ENCODE measurements at regions not wholly inside any gene's neighbourhood (a gene's known extent, or its start where the extent isn't known, plus 50 kb on each side); places are given as distances from the start of the nearest gene placed in this dataset.

DNA sequence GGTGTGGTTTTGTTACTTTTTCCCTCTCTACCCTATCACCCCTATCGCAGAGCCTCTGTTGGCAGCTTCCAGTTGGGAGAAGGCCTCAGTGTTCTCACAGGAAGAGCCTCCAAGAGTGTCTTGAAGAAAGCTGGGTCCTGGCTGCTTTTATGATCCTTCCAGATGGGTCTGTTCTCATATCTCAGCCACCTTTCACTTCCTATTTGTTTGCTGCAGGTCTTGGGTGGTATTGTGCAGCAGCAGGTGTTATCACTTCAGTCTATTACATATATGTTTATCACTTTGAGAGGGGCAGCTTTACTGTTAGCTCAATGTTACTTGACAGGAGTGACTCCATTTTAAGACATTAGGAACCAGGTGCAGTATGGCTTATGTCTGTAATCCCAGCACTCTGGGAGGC, 59.2 kb upstream of the GDNF start:
- Histone ChIP-seq H3K4me3 (ENCODE audit: low read depth, low read length) (no peak overlapping the region), H3K36me3 (no peaks in the 10 kb centered on the region), H3K9me3 (ENCODE audit: severe bottlenecking) (no peaks in the 10 kb centered on the region), H3K27me3 (ENCODE audit: insufficient read depth, low read depth, severe bottlenecking) (no peaks in the 10 kb centered on the region), H3K27ac (no peak overlapping the region)
- DNase-seq, result no peak
- TF ChIP-seq, protein P1, sequence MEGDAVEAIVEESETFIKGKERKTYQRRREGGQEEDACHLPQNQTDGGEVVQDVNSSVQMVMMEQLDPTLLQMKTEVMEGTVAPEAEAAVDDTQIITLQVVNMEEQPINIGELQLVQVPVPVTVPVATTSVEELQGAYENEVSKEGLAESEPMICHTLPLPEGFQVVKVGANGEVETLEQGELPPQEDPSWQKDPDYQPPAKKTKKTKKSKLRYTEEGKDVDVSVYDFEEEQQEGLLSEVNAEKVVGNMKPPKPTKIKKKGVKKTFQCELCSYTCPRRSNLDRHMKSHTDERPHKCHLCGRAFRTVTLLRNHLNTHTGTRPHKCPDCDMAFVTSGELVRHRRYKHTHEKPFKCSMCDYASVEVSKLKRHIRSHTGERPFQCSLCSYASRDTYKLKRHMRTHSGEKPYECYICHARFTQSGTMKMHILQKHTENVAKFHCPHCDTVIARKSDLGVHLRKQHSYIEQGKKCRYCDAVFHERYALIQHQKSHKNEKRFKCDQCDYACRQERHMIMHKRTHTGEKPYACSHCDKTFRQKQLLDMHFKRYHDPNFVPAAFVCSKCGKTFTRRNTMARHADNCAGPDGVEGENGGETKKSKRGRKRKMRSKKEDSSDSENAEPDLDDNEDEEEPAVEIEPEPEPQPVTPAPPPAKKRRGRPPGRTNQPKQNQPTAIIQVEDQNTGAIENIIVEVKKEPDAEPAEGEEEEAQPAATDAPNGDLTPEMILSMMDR (IDR thresholded peaks at IDR 0.05; ENCODE audit: low read depth, low read length), result no peak

DNA sequence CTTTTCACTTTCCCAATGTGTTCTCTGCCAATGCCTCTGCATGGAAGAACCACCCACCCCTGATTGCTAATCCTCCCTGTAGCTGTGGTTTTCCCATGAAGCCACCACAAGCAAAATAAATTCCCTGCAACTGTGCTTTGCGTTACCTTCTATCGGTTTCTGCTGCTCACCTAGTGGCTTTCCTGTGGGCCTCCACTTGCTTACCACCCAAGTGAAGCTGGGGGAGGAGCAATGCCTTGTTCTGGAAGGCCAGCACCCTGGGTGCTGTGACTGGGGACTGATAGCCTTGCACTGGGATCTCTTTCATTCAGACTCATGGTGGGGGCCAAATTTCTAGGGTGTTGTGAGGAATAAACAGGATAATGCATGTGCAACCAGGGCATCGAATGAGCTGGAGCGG, 56.3 kb upstream of the GDNF start:
- Histone ChIP-seq H3K9me3 (ENCODE audit: severe bottlenecking) (no peaks in the 10 kb centered on the region), H3K27me3 (ENCODE audit: insufficient read depth, low read depth, severe bottlenecking) (no peaks in the 10 kb centered on the region), H3K36me3 (no peaks in the 10 kb centered on the region), H3K27ac (no peak overlapping the region), H3K4me3 (ENCODE audit: low read depth, low read length) (no peak overlapping the region)
- no peak for DNase-seq
- TF ChIP-seq, protein P1 (IDR thresholded peaks at IDR 0.05; ENCODE audit: low read depth, low read length), result no peak

DNA sequence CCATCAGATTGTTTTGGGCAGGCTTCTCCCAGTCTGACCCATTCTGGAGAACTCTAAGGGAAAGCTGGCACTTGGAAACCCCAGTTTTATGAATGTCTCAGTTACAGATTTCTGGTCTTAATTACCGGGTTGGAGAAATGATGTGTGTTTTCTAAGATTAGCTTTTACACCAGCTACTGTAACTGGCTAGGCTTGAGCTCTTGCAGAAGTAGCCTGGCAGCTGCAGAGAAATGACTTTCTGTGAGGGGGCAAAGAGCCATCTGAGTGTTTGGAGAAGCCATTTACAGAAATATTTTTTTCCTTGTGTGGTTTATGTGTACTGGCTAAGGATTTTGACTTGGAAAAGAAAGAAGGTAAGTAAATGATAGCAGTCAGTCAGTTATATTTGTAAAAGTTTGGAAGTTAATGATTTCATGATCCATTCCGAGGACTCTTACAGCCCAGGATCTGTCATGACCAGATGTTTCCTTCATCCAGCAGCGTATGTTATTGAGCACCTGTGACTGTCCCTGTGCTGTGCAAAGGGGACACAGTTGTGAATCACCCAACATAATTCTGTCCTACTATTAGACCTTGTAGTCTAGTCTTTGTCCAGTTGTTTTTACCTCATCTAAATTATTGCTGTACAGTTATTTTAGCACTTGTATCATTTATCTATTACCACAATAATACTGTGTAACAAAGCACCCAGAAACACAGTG, 53.7 kb upstream of the GDNF start:
- TF ChIP-seq, protein P1 (IDR thresholded peaks at IDR 0.05; ENCODE audit: low read depth, low read length), result no peak
- DNase-seq, result no peak
- Histone ChIP-seq H3K4me3 (ENCODE audit: low read depth, low read length) (no peak overlapping the region), H3K27me3 (ENCODE audit: insufficient read depth, low read depth, severe bottlenecking) (no peaks in the 10 kb centered on the region), H3K36me3 (no peaks in the 10 kb centered on the region), H3K27ac (no peak overlapping the region), H3K9me3 (ENCODE audit: severe bottlenecking) (no peaks in the 10 kb centered on the region)

DNA sequence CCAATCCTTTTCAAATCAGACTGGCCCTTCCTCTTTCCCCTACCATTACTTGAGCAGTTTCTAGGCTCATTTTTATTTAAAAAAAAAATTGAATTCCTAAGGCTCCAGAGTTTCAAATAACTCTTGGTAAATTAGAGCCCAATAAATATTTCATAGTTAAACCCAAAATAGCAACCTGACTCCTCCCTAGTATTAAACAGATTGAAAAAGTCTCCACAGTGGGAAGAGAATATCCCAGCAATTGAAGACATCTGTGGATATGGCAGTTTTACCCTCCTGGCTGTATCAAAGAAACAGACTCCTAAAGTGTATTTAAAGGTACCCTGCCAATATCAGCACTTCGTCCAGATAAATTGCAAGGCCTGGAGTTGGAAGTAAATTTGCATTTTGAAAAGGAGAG, 52.7 kb upstream of the GDNF start:
- Histone ChIP-seq H3K36me3 (no peaks in the 10 kb centered on the region), H3K9me3 (ENCODE audit: severe bottlenecking) (no peaks in the 10 kb centered on the region), H3K4me3 (ENCODE audit: low read depth, low read length) (no peak overlapping the region), H3K27me3 (ENCODE audit: insufficient read depth, low read depth, severe bottlenecking) (no peaks in the 10 kb centered on the region), H3K27ac (no peak overlapping the region)
- DNase-seq, result no peak
- TF ChIP-seq, protein P1 (IDR thresholded peaks at IDR 0.05; ENCODE audit: low read depth, low read length), result no peak

- Histone ChIP-seq H3K27ac (no peak overlapping the region), H3K27me3 (ENCODE audit: insufficient read depth, low read depth, severe bottlenecking) (no peaks in the 10 kb centered on the region), H3K36me3 (no peaks in the 10 kb centered on the region), H3K9me3 (ENCODE audit: severe bottlenecking) (no peaks in the 10 kb centered on the region), H3K4me3 (ENCODE audit: low read depth, low read length) (no peak overlapping the region)
- TF ChIP-seq, protein P1 (IDR thresholded peaks at IDR 0.05; ENCODE audit: low read depth, low read length), result no peak
- no peak for DNase-seq
These were observed 52.0 kb upstream of the GDNF start for GRCh38 chr5:37891832-37892231.

Data from WERI-Rb-1 (cell line).